Suprapubic skin (tissue), 4 donors: ENCODE measurements at regions not wholly inside any gene's neighbourhood (a gene's known extent, or its start where the extent isn't known, plus 50 kb on each side); places are given as distances from the start of the nearest gene placed in this dataset.

Source experiments
- CTCF ChIP-seq, 2 donors: fragments of 200-600 bp in 1 of 2; fragments of 450-650 bp in 1 of 2; sonication (generic) in 1 of 2; IDR thresholded peaks; one replicate each; pipeline ENCODE4 v1.5.1; 2016 to 2019; ENCODE audit warnings: antibody characterized with exemption in 2 of 2, mild to moderate bottlenecking in 1 of 2, moderate library complexity in 1 of 2
- POLR2A ChIP-seq, 2 donors: fragments of 450-650 bp; IDR thresholded peaks; one replicate each; pipeline ENCODE4 v1.6.1; 2017; ENCODE audit warnings: antibody characterized with exemption in 2 of 2, mild to moderate bottlenecking in 2 of 2, moderate library complexity in 2 of 2
- POLR2AphosphoS5 ChIP-seq, 3 donors: sonication (generic); formaldehyde crosslinking; IDR thresholded peaks; one replicate each; pipeline ENCODE4 v1.6.1; 2017; ENCODE audit warnings: antibody characterized with exemption in 3 of 3

DNA sequence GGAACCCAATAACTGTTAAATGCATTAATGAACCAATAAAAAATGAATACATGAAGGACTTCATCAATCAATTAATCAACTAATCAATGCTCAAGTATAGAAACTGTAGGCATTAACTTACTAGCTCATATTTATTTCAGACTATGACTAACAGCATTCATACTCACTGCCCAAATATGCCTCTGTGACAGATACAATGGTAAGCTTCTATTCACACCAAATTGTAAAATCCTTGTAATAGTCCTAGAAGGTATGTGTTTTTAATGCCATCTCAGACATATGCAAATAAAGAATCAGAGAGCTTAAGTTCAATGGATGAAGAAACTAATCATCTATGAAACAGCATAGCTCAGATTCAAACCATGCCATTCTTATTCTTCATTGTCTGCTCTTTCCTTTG is 1253.6 kb upstream of the TENM4 start:
- TF ChIP-seq CTCF (IDR thresholded peaks at IDR 0.05) (no peak), POLR2A (IDR thresholded peaks at IDR 0.05) (no peak), POLR2AphosphoS5 (IDR thresholded peaks at IDR 0.05) (no peak)
